ENCODE measurements at regions not wholly inside any gene's neighbourhood (a gene's known extent, or its start where the extent isn't known, plus 50 kb on each side); places are given as distances from the start of the nearest gene placed in this dataset.

DNA sequence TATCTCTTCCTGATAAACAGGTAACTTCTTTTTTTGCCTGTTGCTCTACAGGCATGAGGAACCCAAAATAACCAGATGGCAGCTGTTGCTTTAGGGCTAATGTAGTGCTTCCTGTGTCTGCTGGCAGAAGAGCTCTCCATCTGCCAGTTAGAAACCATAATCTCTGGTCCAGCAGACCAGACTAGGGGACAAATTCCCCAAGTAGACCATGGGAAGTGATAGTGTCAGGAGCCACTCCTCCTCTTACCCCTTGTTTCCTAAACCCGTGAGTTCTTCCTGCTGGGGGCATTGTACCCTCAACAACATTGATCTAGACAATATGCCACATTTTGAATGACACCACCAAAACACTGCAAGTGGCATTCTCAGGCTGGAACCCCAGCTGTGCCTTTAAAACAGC, 135.9 kb downstream of the DLEU7 start:
- H3K18ac ChIP-seq (ENCODE audit: low read depth, low read length): no peak overlapping the region
- H3K27ac ChIP-seq (ENCODE audit: insufficient read depth, low read length): no peak overlapping the region
- no peaks in the 10 kb centered on the region for H4K20me1 ChIP-seq (ENCODE audit: insufficient read depth, low read length)
- no peak overlapping the region for H3K14ac ChIP-seq (replicated peaks; ENCODE audit: low read depth, low read length)
- no TSS peak for BruUV-seq (replicated peaks)
- H2AK5ac ChIP-seq (ENCODE audit: low read depth, low read length): no peak overlapping the region
- no peak overlapping the region for H3K9ac ChIP-seq (ENCODE audit: low read depth, low read length)
- H3K4me3 ChIP-seq (ENCODE audit: insufficient read depth, low read depth, low read length): no peak overlapping the region
- H2BK20ac ChIP-seq (ENCODE audit: low read depth, low read length): no peak overlapping the region
- no peak overlapping the region for H3K23ac ChIP-seq (ENCODE audit: low read depth, low read length)
- H2AFZ ChIP-seq (replicated peaks; ENCODE audit: low read length, poor library complexity): no peak overlapping the region
- no peaks in the 10 kb centered on the region for H3K4me1 ChIP-seq (ENCODE audit: control insufficient read depth, insufficient read depth, low read length)
- no peak overlapping the region for H3K4ac ChIP-seq (ENCODE audit: low read depth, low read length)
- no peak overlapping the region for H4K8ac ChIP-seq (ENCODE audit: low read depth in 2 of 2, low read length in 2 of 2)
- POLR2A ChIA-PET (ENCODE audit: unreplicated experiment): no interaction called here
- no peak overlapping the region for H2BK5ac ChIP-seq (ENCODE audit: low read depth, low read length, poor library complexity, severe bottlenecking)
- no peak overlapping the region for H3K4me2 ChIP-seq (ENCODE audit: low read depth, low read length)
- in situ Hi-C loops (cut with MboI; ENCODE audit: low sequenced_read_pairs) (no loop called here), intact Hi-C loops (cut with micrococcal nuclease) (no loop called here), dilution Hi-C loops (cut with HindIII; ENCODE audit: low sequenced_read_pairs, unreplicated experiment) (no loop called here)
- H3K9me3 ChIP-seq (ENCODE audit: control insufficient read depth, insufficient read depth, low read length): no peaks in the 10 kb centered on the region
- no peak overlapping the region for H4K5ac ChIP-seq (ENCODE audit: low read depth, low read length)
- no peak for TF ChIP-seq FOS (IDR thresholded peaks at IDR 0.05; ENCODE audit: low read depth, low read length)
- H2BK15ac ChIP-seq (ENCODE audit: low read depth, low read length): no peak overlapping the region
- no CpG with 5 or more reads among the region's 1 CpG for WGBS, 2 experiments (ENCODE audit: extremely low coverage in 2 of 2, insufficient read length in 1 of 2)
- DNase-seq: no peak
- no peak for ATAC-seq (ENCODE audit: low read depth)
- H3K36me3 ChIP-seq (ENCODE audit: control insufficient read depth, insufficient read depth, low read length): no peaks in the 10 kb centered on the region
- H3K27me3 ChIP-seq (ENCODE audit: control insufficient read depth, insufficient read depth, low read length): peaks cover 11% of the 10 kb centered on the region
- H3K79me1 ChIP-seq (ENCODE audit: low read depth in 1 of 2, low read length in 2 of 2): no peaks in the 10 kb centered on the region
- no peak overlapping the region for H4K91ac ChIP-seq (ENCODE audit: insufficient read depth, low read depth, low read length)
- CTCF ChIA-PET: no interaction called here
- no peaks in the 10 kb centered on the region for H3K9me1 ChIP-seq (ENCODE audit: insufficient read depth, low read length)
- H2AK9ac ChIP-seq (replicated peaks; ENCODE audit: low read depth, low read length, poor library complexity): no peak overlapping the region
- no peak overlapping the region for H3K56ac ChIP-seq (ENCODE audit: extremely low read depth, insufficient read depth, low read length)
- no peak overlapping the region for H2BK120ac ChIP-seq (ENCODE audit: low read depth, low read length)
